ENCODE measurements at regions not wholly inside any gene's neighbourhood (a gene's known extent, or its start where the extent isn't known, plus 50 kb on each side); places are given as distances from the start of the nearest gene placed in this dataset.

- H3K27me3 ChIP-seq: no peaks in the 10 kb centered on the region
- H3K36me3 ChIP-seq: no peaks in the 10 kb centered on the region
- no peak for DNase-seq
- TF ChIP-seq CTCF (IDR thresholded peaks at IDR 0.05): no peak
- no peaks in the 10 kb centered on the region for H3K4me1 ChIP-seq
- intact Hi-C loops (cut with DNase I): no loop called here
- H3K4me3 ChIP-seq: no peak overlapping the region
- no peaks in the 10 kb centered on the region for H3K9me3 ChIP-seq
- no peak overlapping the region for H3K27ac ChIP-seq
- ATAC-seq: no peak
Measured at GRCh38 chr1:106207185-106207584, 849.3 kb upstream of the PRMT6 start.

GRCh38 chr1:106217765-106218164, 838.7 kb upstream of the PRMT6 start:
- DNase-seq (no peak), ATAC-seq (no peak)
- Histone ChIP-seq H3K4me1 (no peaks in the 10 kb centered on the region), H3K27me3 (no peaks in the 10 kb centered on the region), H3K36me3 (no peaks in the 10 kb centered on the region), H3K9me3 (no peaks in the 10 kb centered on the region), H3K4me3 (no peak overlapping the region), H3K27ac (no peak overlapping the region)
- TF ChIP-seq CTCF (IDR thresholded peaks at IDR 0.05): no peak
- intact Hi-C loops (cut with DNase I): no loop called here

GRCh38 chr1:106222403-106222802, 834.1 kb upstream of the PRMT6 start:
- Histone ChIP-seq H3K27ac (no peak overlapping the region), H3K36me3 (no peaks in the 10 kb centered on the region), H3K4me3 (no peak overlapping the region), H3K9me3 (no peaks in the 10 kb centered on the region), H3K4me1 (no peaks in the 10 kb centered on the region), H3K27me3 (no peaks in the 10 kb centered on the region)
- TF ChIP-seq CTCF (IDR thresholded peaks at IDR 0.05): no peak
- no peak for ATAC-seq
- intact Hi-C loops (cut with DNase I): no loop called here
- DNase-seq: no peak

- Histone ChIP-seq H3K9me3 (no peaks in the 10 kb centered on the region), H3K4me3 (no peak overlapping the region), H3K27ac (no peak overlapping the region), H3K27me3 (no peaks in the 10 kb centered on the region), H3K36me3 (no peaks in the 10 kb centered on the region), H3K4me1 (no peaks in the 10 kb centered on the region)
- no peak for TF ChIP-seq CTCF (IDR thresholded peaks at IDR 0.05)
- ATAC-seq (no peak), DNase-seq (no peak)
- intact Hi-C loops (cut with DNase I): no loop called here
Measured at GRCh38 chr1:106223213-106223612, 833.3 kb upstream of the PRMT6 start.

- ATAC-seq: no peak
- H3K4me3 ChIP-seq: no peak overlapping the region
Measured at GRCh38 chr1:106224426-106224825, 832.0 kb upstream of the PRMT6 start.

More at GRCh38 chr1:106224426-106224825, 832.0 kb upstream of the PRMT6 start:
- TF ChIP-seq CTCF (IDR thresholded peaks at IDR 0.05): no peak
- no peak overlapping the region for H3K27ac ChIP-seq
- H3K36me3 ChIP-seq: no peaks in the 10 kb centered on the region
- intact Hi-C loops (cut with DNase I): no loop called here
- H3K4me1 ChIP-seq: no peaks in the 10 kb centered on the region
- DNase-seq: no peak
- no peaks in the 10 kb centered on the region for H3K9me3 ChIP-seq
- H3K27me3 ChIP-seq: no peaks in the 10 kb centered on the region

All from upper lobe of right lung (tissue), 1 donor.